ENCODE measurements at regions not wholly inside any gene's neighbourhood (a gene's known extent, or its start where the extent isn't known, plus 50 kb on each side); places are given as distances from the start of the nearest gene placed in this dataset.

DNA sequence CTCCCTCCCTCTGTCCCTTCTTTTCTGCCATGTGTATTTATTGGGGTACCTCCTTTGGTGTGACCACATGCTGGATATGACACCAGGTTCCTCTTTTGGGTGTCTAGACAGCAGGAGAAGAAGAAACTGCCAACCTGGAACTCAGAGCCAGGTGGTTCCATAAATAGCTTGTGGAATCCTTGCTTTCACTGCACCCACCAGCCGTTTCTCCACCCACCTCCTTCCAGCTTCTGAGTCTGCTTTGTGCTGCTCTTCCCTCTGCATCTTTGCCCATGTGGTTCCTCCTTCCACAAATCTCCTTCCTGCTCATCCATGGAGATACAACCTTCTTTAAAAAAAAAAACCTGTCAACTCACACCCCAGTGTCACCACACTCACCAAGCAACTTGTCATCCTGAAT is 80.2 kb upstream of the SKOR2 start:
- CTCF ChIA-PET (ENCODE audit: low intra/inter-chr PET ratio): no interaction called here
- no peak for TF ChIP-seq ZNF778 (CRISPR knock-in tag; IDR thresholded peaks at IDR 0.05)
- no peak for TF ChIP-seq ZNF3 (CRISPR knock-in tag; IDR thresholded peaks at IDR 0.05)
- no peak for TF ChIP-seq RB1 (IDR thresholded peaks at IDR 0.05; ENCODE audit: low read depth)
- TF ChIP-seq, protein P1, sequence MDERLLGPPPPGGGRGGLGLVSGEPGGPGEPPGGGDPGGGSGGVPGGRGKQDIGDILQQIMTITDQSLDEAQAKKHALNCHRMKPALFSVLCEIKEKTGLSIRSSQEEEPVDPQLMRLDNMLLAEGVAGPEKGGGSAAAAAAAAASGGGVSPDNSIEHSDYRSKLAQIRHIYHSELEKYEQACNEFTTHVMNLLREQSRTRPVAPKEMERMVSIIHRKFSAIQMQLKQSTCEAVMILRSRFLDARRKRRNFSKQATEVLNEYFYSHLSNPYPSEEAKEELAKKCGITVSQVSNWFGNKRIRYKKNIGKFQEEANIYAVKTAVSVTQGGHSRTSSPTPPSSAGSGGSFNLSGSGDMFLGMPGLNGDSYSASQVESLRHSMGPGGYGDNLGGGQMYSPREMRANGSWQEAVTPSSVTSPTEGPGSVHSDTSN (CRISPR knock-in tag; IDR thresholded peaks at IDR 0.05; ENCODE audit: low read depth): no peak
- TF ChIP-seq, protein P1 (tag; conservative IDR thresholded peaks at IDR 0.05; ENCODE audit: low read depth): no peak
- TF ChIP-seq PTBP1 (IDR thresholded peaks at IDR 0.05; ENCODE audit: low read depth, low read length): no peak
- TF ChIP-seq, protein P2, sequence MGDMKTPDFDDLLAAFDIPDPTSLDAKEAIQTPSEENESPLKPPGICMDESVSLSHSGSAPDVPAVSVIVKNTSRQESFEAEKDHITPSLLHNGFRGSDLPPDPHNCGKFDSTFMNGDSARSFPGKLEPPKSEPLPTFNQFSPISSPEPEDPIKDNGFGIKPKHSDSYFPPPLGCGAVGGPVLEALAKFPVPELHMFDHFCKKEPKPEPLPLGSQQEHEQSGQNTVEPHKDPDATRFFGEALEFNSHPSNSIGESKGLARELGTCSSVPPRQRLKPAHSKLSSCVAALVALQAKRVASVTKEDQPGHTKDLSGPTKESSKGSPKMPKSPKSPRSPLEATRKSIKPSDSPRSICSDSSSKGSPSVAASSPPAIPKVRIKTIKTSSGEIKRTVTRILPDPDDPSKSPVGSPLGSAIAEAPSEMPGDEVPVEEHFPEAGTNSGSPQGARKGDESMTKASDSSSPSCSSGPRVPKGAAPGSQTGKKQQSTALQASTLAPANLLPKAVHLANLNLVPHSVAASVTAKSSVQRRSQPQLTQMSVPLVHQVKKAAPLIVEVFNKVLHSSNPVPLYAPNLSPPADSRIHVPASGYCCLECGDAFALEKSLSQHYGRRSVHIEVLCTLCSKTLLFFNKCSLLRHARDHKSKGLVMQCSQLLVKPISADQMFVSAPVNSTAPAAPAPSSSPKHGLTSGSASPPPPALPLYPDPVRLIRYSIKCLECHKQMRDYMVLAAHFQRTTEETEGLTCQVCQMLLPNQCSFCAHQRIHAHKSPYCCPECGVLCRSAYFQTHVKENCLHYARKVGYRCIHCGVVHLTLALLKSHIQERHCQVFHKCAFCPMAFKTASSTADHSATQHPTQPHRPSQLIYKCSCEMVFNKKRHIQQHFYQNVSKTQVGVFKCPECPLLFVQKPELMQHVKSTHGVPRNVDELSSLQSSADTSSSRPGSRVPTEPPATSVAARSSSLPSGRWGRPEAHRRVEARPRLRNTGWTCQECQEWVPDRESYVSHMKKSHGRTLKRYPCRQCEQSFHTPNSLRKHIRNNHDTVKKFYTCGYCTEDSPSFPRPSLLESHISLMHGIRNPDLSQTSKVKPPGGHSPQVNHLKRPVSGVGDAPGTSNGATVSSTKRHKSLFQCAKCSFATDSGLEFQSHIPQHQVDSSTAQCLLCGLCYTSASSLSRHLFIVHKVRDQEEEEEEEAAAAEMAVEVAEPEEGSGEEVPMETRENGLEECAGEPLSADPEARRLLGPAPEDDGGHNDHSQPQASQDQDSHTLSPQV (IDR thresholded peaks at IDR 0.05): no peak
- H3K79me2 ChIP-seq (ENCODE audit: control insufficient read depth, insufficient read depth, low read length): no peaks in the 10 kb centered on the region
- DNase-seq (ENCODE audit: extremely low read depth in 1 of 4, low spot score in 3 of 4) (no peak), FAIRE-seq (no peak), ATAC-seq (no peak)
- H3K4me3 ChIP-seq: no peak overlapping the region
- POLR2A ChIA-PET: no interaction called here
- H3K27me3 ChIP-seq (ENCODE audit: control insufficient read depth in 2 of 2, insufficient read depth in 2 of 2, low read length in 2 of 2): no peaks in the 10 kb centered on the region
- H3K9ac ChIP-seq (ENCODE audit: insufficient read depth in 1 of 2, low read depth in 2 of 2, low read length in 2 of 2): no peak overlapping the region
- no peaks in the 10 kb centered on the region for H3K9me1 ChIP-seq (ENCODE audit: control insufficient read depth, insufficient read depth, low read length)
- WGBS (ENCODE audit: insufficient coverage, low coverage, missing lambda C conversion rate): 0% methylated on average over 1 of the region's 1 CpG
- H2AFZ ChIP-seq (ENCODE audit: low read depth, low read length): no peak overlapping the region
- no peak overlapping the region for H3K4me2 ChIP-seq (ENCODE audit: insufficient read depth, low read length)
- no peaks in the 10 kb centered on the region; the same call in 1 of the 2 replicates for H4K20me1 ChIP-seq (replicated peaks; ENCODE audit: control insufficient read depth, insufficient read depth, low read length)
- BruUV-seq (replicated peaks): no TSS peak
- intact Hi-C loops (cut with micrococcal nuclease) (no loop called here), in situ Hi-C loops (cut with MboI) (no loop called here)
- H3K9me3 ChIP-seq (replicated peaks; ENCODE audit: control insufficient read depth, insufficient read depth, low read depth, low read length): no peaks in the 10 kb centered on the region
- H3K4me1 ChIP-seq (replicated peaks in 1 of 2; ENCODE audit: control insufficient read depth in 2 of 2, insufficient read depth in 2 of 2, low read length in 2 of 2): no peaks in the 10 kb centered on the region
- H3K36me3 ChIP-seq (ENCODE audit: control insufficient read depth, insufficient read depth, low read length): no peaks in the 10 kb centered on the region
- H3K27ac ChIP-seq (ENCODE audit: extremely low read depth, low read depth, low read length): no peak overlapping the region

Data from K562 (cell line).